Retinal pigment epithelial cell (primary cell): ENCODE measurements at regions not wholly inside any gene's neighbourhood (a gene's known extent, or its start where the extent isn't known, plus 50 kb on each side); places are given as distances from the start of the nearest gene placed in this dataset.

Experiments
- DNase-seq: peaks from one replicate; pipeline ENCODE4 v3.0.0-alpha.2; 2010; ENCODE audit warnings: low read depth
- H3K4me3 ChIP-seq: 2 replicates; pipeline ENCODE4 v1.5.1; 2011; ENCODE audit warnings: mild to moderate bottlenecking, low read length, control low read depth, moderate library complexity
- TF ChIP-seq, protein P1 (sequence below): conservative IDR thresholded peaks from 2 replicates; pipeline ENCODE4 v1.5.1; 2011; ENCODE audit warnings: low read depth, low read length, control low read depth, inconsistent platforms

DNA sequence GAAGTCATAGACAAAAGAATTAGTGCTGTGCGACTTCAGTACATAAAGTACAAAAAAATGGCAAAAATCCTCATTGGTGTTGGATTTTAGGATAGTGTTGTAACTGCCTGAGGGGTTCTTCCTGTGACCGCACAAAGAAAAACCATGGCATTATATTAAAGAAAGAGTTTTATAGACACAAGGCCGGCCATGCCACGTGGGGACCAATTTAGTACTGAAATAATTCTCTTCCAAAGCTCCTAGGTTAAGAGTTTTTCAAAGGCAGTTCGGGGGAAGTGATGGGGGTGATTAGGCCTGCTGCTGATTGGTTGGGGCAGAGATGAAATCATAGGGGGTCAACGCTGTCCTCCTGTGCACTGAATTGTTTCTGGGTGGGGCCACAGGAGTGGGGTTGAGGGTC, 150.9 kb upstream of the EEA1 start:
- no peak overlapping the region for H3K4me3 ChIP-seq
- TF ChIP-seq, protein P1, sequence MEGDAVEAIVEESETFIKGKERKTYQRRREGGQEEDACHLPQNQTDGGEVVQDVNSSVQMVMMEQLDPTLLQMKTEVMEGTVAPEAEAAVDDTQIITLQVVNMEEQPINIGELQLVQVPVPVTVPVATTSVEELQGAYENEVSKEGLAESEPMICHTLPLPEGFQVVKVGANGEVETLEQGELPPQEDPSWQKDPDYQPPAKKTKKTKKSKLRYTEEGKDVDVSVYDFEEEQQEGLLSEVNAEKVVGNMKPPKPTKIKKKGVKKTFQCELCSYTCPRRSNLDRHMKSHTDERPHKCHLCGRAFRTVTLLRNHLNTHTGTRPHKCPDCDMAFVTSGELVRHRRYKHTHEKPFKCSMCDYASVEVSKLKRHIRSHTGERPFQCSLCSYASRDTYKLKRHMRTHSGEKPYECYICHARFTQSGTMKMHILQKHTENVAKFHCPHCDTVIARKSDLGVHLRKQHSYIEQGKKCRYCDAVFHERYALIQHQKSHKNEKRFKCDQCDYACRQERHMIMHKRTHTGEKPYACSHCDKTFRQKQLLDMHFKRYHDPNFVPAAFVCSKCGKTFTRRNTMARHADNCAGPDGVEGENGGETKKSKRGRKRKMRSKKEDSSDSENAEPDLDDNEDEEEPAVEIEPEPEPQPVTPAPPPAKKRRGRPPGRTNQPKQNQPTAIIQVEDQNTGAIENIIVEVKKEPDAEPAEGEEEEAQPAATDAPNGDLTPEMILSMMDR: no peak
- DNase-seq: no peak

DNA sequence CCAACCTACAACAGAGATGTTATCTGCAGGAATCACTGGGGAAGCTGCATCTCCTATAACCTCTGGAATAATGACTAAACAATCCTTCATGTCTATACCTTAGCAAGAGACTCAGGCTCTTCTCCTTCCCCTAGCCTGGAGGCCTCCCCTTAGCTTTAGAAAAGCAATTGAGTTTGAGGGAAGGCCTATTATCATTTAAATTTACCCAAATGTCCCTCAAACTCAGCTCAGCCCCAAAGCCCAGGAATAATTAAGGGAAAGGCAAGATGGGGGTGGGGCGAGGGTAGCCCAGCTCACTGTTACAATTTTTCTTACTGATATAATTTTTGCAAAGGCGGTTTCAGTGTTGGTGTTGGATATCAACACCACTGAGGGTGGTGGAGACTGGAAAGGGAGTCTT, 151.4 kb upstream of the EEA1 start:
- no peak overlapping the region for H3K4me3 ChIP-seq
- TF ChIP-seq, protein P1: no peak
- no peak for DNase-seq

DNA sequence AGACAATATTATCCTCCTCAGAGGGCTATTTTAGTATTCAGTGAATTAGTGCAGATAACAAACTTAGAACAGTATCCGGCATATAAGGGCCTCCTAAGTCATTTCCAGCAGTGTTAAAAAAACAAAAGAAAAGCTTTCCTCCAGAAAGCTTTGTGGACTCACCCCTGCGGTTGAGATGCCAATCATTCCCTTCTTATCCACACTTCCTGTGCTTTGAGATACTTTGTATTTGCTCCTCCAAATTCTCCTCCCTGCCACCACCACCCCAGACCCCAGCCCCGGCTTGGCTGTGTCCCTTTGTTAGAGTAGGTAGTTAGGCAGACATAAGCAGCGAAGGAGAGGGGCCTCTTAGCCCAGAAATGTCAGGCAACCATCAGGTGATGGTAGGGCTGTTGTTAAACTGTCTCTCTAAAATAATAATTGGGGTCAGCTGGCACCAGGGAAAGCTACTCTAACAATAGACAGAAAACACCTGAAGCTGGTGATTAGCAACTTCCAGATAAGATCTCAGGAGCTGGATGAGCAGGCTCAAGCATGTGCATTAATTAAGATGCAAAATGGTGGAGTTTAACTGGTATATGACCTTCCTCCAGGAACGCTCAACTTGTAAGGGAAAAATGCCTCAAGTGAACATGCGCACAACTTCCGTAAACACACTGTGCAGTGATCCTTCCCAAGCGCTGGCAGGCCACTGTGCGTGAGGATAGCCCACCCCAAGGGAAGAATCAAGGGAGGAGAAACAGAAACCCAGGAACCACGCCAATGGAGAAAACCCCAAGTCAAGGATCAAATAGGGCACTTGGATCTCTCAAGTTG, 152.1 kb upstream of the EEA1 start:
- TF ChIP-seq, protein P1: no peak
- DNase-seq: no peak
- H3K4me3 ChIP-seq: no peak overlapping the region

DNA sequence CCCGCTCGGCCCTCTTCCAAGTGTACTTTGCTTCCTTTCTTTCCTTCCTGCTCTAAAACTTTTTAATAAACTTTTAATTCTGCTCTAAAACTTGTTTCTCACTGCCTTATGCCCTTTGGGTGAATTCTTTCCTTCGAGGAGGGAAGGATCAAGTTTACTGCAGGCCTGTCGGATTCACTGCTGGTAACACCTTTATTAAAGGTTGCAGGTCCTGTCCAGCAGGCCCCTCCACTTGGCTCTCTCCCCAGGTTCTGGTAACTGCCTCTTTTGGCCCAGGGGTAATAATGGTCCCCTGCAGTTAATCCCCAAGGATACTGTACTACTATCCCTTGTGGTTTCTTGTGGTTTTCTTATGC, 152.7 kb upstream of the EEA1 start:
- TF ChIP-seq, protein P1: no peak
- DNase-seq: no peak
- no peak overlapping the region for H3K4me3 ChIP-seq

DNA sequence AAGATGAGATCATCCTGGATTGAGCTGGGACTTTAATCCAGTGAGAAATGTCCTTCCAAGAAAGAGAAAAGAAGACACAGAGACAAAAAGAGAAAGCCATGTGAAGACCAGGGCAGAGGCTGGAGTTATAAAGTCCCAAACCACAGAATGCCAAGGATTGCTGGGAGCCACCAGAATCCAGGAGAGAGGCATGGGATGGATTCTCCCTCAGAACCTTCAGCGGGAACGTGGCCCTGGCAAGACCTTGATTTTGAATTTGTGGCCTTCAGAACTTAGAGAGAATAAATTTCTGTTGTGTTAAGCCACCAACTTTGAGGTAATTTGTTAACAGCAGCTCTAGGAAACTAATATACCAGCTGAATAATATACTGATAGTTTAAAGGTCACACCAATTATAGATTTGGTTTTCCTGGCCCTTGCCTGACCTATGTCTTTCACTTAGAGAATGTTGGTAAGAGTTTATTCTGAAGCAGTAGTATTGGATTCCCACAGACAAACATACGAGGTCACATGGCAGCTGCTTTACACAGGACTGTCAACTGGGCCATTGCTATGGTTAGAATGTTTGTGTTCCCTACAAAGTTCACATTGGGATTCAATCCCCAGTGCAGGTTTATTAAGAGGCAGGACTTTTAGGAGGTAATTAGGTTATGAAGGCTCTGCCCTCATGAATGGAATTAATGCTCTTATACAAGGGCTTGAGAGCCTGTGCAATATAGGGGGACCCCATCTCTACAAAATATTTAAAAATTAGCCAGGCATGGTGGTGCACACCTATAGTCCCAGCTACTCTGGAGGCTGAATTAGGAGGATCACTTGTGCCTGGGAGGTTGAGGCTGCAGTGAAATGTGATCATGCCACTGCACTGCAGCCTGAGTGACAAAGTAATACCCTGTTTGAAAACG, 156.5 kb upstream of the EEA1 start:
- TF ChIP-seq, protein P1: no peak
- no peak overlapping the region for H3K4me3 ChIP-seq
- no peak for DNase-seq

DNA sequence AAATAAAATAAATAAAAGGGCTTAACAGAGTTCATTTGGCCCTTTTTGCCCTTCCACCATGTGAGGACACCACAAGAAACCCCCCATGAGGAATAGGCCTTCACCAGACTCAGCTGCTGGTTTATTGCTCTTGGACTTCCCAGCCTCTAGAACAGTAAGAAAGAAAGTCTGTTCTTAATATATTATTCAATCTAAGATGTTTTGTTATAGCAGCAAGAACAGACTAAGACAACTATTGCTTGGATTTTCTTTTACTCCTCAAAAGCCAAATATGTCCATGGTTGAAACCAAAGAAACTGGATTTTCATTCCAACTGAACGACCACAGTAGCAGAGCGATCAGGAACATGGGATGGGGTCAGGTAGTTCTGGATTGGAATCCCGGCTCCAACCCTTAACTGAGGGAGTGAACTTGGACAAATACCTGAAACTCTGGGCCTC, 157.2 kb upstream of the EEA1 start:
- H3K4me3 ChIP-seq: no peak overlapping the region
- no peak for DNase-seq
- TF ChIP-seq, protein P1: no peak
